ENCODE measurements at regions not wholly inside any gene's neighbourhood (a gene's known extent, or its start where the extent isn't known, plus 50 kb on each side); places are given as distances from the start of the nearest gene placed in this dataset.
"Not testable (repeated sequence)": the region's sequence is repeated elsewhere in the genome, so short reads cannot be mapped to it uniquely, and the experiment has no call there.

- not testable (repeated sequence) for TF ChIP-seq CTCF (IDR thresholded peaks at IDR 0.05); POLR2A (IDR thresholded peaks at IDR 0.05); EP300 (IDR thresholded peaks at IDR 0.05; ENCODE audit: low read depth)
Observed at GRCh38 chr9:94022476-94022875, 61.8 kb upstream of the PTPDC1 start.
